Suprapubic skin (tissue), 4 donors: ENCODE measurements at regions not wholly inside any gene's neighbourhood (a gene's known extent, or its start where the extent isn't known, plus 50 kb on each side); places are given as distances from the start of the nearest gene placed in this dataset.

ENCODE experiments used
- POLR2A ChIP-seq, 2 donors: fragments of 450-650 bp; IDR thresholded peaks; one replicate each; pipeline ENCODE4 v1.6.1; 2017; ENCODE audit warnings: antibody characterized with exemption in 2 of 2, mild to moderate bottlenecking in 2 of 2, moderate library complexity in 2 of 2
- POLR2AphosphoS5 ChIP-seq, 3 donors: sonication (generic); formaldehyde crosslinking; IDR thresholded peaks; one replicate each; pipeline ENCODE4 v1.6.1; 2017; ENCODE audit warnings: antibody characterized with exemption in 3 of 3

GRCh38 chrX:45794995-45795337, 594.3 kb upstream of the DIPK2B start:
- TF ChIP-seq POLR2AphosphoS5 (IDR thresholded peaks at IDR 0.05) (no peak), POLR2A (IDR thresholded peaks at IDR 0.05) (no peak)
